Right atrium auricular region (tissue), 2 donors: ENCODE measurements at regions not wholly inside any gene's neighbourhood (a gene's known extent, or its start where the extent isn't known, plus 50 kb on each side); places are given as distances from the start of the nearest gene placed in this dataset.

ENCODE experiments used
- DNase-seq: peaks from one replicate; pipeline ENCODE4 v3.0.0-alpha.2; 2019; ENCODE audit warnings: low spot score
- H3K27ac ChIP-seq, 2 donors: fragments of 200-600 bp; sonication (generic); 1 replicate in 1 of 2; 2 replicates in 1 of 2; pipeline ENCODE4 v1.5.1; 2016 to 2019
- H3K27me3 ChIP-seq, 2 donors: fragments of 200-600 bp; sonication (generic); one replicate each; pipeline versions ENCODE4 v1.5.1 to v1.6.0; 2017 to 2019
- H3K36me3 ChIP-seq: fragments of 200-600 bp; sonication (generic); one replicate; pipeline ENCODE4 v1.5.1; 2016
- H3K4me1 ChIP-seq, 2 donors: fragments of 200-600 bp; sonication (generic); one replicate each; pipeline versions ENCODE4 v1.5.1 to v1.6.0; 2017 to 2019
- H3K4me3 ChIP-seq, 2 donors: fragments of 200-600 bp; sonication (generic); 1 replicate in 1 of 2; 2 replicates in 1 of 2; pipeline ENCODE4 v1.5.1; 2017 to 2019; ENCODE audit warnings: mild to moderate bottlenecking in 1 of 2, moderate library complexity in 1 of 2
- H3K9me3 ChIP-seq, 2 donors: fragments of 200-600 bp; sonication (generic); one replicate each; pipeline ENCODE4 v1.5.1; 2019
- TF ChIP-seq, protein P1 (sequence below), 2 donors: fragments of 200-600 bp; sonication (generic); IDR thresholded peaks; one replicate each; pipeline ENCODE4 v1.5.1; 2019; ENCODE audit warnings: antibody characterized with exemption in 2 of 2

DNA sequence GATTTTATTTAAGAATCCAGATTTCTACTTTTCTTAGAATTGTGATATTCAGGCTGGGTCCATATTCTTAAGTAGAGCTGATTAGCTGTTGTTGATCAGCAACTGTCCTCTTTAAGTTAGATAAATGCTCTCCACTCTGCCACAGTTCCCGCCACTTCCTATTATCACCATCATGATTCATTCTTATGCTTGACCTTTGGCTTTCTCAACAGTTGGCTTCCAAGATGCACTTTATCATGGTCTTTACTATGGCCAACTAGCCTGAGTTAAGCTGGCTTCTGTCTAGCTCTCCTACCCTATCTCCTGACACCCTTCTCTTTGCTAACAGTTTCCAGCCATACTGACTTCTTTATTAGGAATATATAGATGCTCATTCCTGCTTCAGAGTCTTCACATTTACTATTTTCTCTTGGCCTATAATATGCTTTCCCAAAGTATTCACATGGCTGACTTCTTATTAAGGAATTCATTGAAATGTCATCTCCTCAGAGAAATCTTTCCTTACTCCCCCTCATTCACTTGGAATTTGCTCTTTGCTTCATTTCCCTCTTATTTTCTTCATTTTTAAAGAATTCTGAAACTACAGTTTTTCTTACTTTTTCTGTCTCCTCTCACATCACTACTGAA lies 149.0 kb upstream of the IGF1 start:
- no peak for DNase-seq
- Histone ChIP-seq H3K27me3 (no peaks in the 10 kb centered on the region), H3K36me3 (no peaks in the 10 kb centered on the region), H3K4me3 (no peak overlapping the region), H3K27ac (no peak overlapping the region), H3K4me1 (no peaks in the 10 kb centered on the region), H3K9me3 (peaks cover 0 to 14% of the 10 kb centered on the region in 2 donors)
- TF ChIP-seq, protein P1, sequence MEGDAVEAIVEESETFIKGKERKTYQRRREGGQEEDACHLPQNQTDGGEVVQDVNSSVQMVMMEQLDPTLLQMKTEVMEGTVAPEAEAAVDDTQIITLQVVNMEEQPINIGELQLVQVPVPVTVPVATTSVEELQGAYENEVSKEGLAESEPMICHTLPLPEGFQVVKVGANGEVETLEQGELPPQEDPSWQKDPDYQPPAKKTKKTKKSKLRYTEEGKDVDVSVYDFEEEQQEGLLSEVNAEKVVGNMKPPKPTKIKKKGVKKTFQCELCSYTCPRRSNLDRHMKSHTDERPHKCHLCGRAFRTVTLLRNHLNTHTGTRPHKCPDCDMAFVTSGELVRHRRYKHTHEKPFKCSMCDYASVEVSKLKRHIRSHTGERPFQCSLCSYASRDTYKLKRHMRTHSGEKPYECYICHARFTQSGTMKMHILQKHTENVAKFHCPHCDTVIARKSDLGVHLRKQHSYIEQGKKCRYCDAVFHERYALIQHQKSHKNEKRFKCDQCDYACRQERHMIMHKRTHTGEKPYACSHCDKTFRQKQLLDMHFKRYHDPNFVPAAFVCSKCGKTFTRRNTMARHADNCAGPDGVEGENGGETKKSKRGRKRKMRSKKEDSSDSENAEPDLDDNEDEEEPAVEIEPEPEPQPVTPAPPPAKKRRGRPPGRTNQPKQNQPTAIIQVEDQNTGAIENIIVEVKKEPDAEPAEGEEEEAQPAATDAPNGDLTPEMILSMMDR (IDR thresholded peaks at IDR 0.05), result no peak

DNA sequence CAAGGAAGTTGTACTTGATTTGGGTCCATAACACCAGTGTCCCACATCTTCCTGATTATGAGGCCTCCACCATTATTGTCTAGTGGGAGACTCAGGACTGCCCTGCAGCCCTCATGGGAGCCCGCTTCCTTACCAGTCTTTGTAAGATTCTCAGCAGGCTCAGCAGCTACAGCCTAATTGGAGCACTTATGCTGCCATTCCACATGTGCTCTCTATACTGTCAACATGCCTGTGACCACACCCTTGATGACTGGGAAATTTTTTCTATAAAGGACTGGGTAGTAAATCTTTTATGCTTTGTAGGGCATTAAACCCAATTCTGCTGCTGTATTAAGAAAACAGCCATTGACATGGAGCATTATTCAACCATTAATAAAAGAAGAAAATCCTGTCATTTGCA lies 145.5 kb upstream of the IGF1 start:
- Histone ChIP-seq H3K4me1 (no peaks in the 10 kb centered on the region), H3K4me3 (no peak overlapping the region), H3K36me3 (no peaks in the 10 kb centered on the region), H3K27ac (no peak overlapping the region), H3K9me3 (peaks cover 0 to 14% of the 10 kb centered on the region in 2 donors), H3K27me3 (no peaks in the 10 kb centered on the region)
- DNase-seq, result no peak
- TF ChIP-seq, protein P1 (IDR thresholded peaks at IDR 0.05), result no peak

DNA sequence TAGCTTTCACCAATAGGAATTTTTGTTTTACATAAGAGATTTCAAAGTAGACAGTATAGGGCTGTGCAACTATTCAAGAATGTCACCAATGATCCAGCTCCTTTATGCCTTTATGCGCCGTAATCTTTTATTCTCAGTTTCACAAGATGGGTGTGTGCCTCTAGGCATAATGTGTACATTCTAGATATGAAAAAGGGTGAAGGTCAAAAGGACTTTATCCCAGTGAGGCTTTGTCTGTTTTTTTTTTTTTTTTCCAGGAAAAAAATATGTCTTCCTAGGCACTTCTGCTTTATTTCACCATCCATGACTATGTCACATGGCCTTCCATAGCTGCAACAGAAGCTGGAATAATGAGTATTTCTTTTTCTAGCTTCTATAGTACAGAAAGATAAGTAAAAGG lies 142.3 kb upstream of the IGF1 start:
- TF ChIP-seq, protein P1 (IDR thresholded peaks at IDR 0.05), result no peak
- Histone ChIP-seq H3K4me3 (no peak overlapping the region), H3K9me3 (peaks cover 0 to 11% of the 10 kb centered on the region in 2 donors), H3K36me3 (no peaks in the 10 kb centered on the region), H3K27me3 (no peaks in the 10 kb centered on the region), H3K27ac (no peak overlapping the region), H3K4me1 (no peaks in the 10 kb centered on the region)
- no peak for DNase-seq

DNA sequence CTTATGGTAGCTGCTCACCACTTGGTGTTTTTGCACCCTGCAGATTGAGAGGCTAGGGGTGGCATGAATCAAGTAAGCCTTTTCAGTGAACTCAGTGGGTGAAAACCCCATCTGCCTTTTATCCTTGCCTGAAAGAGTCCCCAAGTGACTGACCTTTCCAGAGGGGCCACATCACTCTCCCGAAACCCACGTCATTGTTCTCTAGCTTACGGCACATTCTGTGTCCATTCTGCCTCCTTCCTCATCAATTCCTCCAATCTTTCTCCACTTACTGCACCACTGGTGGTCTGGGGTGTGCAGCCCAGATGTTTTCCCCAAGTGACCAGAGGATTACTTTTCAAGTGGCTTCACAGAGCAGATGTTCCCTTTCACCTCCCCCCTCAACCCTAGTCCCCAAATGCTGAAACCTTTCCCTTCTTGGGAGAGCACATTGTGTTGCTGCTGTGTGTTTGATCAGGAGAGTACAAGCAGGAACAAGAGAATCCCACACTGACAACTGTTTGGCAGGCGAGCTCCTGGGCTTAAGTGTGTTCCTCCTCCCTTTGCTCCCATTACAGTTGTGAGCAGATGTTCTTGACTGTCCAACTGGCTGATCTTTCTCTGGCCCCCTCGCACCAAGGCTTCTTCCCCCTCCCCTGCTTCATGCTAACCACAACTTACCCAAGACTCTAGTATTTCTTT lies 138.0 kb upstream of the IGF1 start:
- H3K27me3 ChIP-seq, result no peaks in the 10 kb centered on the region
- H3K36me3 ChIP-seq, result no peaks in the 10 kb centered on the region
- no peak overlapping the region for H3K4me3 ChIP-seq
- DNase-seq, result no peak
- H3K4me1 ChIP-seq, result no peaks in the 10 kb centered on the region
- no peaks in the 10 kb centered on the region for H3K9me3 ChIP-seq
- TF ChIP-seq, protein P1 (IDR thresholded peaks at IDR 0.05), result no peak
- no peak overlapping the region for H3K27ac ChIP-seq

DNA sequence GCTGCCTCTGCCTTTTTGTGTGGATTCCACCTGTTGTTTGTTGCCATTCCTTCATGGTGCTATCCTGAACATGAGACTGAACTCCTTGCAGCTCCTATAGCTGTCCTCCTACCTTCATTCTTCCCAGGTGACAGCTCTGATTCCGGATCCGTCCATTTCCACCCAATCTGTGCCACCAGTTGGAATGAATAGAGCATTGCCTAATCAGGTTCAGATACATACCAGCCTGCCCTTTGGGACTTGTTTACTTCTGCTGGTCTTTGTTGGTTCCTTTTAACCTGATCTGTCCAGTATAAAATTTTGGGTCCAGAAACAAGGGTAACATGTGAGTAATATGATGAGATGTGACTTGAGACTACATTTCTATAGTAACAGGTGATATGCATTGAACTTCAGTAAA lies 136.3 kb upstream of the IGF1 start:
- Histone ChIP-seq H3K4me3 (no peak overlapping the region), H3K27me3 (no peaks in the 10 kb centered on the region), H3K36me3 (no peaks in the 10 kb centered on the region), H3K27ac (no peak overlapping the region), H3K4me1 (no peaks in the 10 kb centered on the region), H3K9me3 (no peaks in the 10 kb centered on the region)
- no peak for DNase-seq
- TF ChIP-seq, protein P1 (IDR thresholded peaks at IDR 0.05), result no peak
